ENCODE measurements at regions not wholly inside any gene's neighbourhood (a gene's known extent, or its start where the extent isn't known, plus 50 kb on each side); places are given as distances from the start of the nearest gene placed in this dataset.
"Not testable (repeated sequence)": the region's sequence is repeated elsewhere in the genome, so short reads cannot be mapped to it uniquely, and the experiment has no call there.

DNA sequence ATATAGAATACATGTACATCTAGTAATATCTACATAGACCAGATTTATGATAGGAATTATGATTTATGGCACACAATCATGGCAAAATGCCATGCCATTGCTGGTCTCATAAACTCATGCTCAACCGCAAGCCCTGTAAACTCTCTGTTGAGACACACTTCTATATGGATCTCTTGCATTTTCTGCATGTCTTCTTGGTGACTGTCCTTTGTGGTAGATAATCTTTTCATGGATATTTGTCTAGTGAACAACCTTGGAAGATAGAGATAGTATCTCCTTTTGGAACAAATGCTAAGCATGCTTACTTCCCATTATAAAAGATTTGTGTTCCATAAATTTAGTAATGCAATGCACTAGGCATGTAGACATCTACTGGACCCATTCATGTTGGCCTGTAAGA is 328.0 kb downstream of the NAF1 start:
- DNase-seq, result no peak

DNA sequence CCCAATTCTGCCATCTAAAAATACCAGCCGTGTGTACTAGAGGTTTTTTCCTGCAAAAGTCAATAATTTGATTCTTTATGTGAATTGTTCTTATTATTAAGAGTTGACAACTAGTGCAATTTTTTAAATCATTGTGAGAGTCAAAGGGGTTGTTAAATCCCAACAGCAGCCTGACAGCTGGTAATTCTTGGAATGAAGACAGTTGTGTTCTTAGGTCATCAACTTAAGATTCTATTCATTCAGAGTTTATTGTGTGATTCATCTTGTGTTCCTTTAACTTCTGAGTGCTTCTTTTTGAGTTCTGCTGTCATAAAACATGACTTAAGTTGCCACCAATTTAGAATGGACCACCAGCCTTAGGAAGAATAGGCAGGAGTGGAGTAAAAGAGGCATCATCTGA is 329.0 kb downstream of the NAF1 start:
- DNase-seq, result no peak

DNA sequence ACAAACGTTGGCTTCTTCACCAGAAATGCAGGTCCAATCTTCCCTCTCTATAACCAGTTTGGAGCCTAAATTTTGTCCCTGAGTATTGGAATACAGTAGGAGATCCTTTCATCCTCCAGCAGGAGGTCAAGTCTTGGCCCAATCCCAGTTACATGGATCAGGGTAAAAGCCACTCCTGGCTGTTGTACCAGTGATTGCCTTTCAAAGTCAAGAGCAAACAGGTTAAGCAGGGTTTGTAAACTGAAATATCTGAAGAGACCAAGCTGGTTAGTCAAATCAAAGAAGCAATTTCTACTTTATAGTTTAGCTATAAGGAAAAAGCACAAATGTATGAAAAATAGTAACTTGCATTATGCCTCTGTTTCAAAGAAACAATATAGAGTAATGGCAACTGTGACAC is 329.4 kb downstream of the NAF1 start:
- DNase-seq, result no peak

DNA sequence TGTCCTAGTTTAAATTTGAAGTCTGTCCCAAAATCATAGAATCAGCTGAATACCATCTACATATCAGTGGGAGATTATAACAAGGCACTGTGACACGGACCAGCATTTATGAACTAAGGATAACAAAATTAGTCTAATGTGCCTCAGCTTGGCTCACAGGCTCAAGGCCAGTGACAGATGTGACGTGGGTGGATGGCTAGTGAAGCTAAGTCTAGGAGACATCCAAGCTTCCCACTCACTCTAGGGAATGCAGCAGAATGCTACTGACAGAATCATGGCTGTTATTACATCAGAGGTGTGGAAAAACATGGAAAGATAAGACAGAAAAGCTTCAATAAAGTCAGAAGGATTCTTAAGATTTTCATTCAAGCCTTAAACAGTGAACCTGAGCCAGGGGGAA is 329.9 kb downstream of the NAF1 start:
- DNase-seq, result no peak

DNA sequence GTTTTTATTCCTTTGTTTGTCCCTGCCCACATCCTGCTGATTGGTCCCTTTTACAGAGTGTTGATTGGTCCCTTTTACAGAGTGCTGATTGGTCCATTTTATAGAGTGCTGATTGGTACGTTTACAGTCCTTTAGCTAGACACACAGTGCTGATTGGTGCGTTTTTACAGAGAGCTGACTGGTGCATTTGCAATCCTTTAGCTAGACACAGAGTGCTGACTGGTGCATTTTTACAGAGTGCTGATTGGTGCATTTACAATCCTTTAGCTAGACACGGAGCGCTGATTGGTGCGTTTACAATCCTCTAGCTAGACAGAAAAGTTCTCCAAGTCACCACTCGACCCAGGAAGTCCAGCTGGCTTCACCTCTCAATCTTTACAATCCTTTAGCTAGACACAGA is 330.4 kb downstream of the NAF1 start:
- DNase-seq, result not testable (repeated sequence)

DNA sequence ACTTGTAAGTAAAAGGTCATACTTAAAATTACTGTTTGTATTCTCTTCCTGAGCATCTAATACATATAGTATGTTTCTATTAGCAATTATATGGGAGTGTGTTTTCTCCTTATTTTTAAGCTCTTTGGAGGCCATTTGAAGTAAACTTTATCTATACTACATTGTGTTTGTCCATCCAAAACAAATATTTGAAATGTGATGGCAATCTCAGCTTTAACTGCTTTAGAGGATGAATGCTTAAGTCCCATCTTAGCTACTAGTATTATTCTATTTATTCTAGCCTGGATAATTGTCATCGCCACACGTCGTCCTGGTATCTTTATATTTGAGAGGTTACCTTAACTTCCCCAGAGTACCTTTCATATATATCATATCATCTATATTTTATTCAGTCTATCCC is 335.8 kb downstream of the NAF1 start:
- no peak for DNase-seq

DNA sequence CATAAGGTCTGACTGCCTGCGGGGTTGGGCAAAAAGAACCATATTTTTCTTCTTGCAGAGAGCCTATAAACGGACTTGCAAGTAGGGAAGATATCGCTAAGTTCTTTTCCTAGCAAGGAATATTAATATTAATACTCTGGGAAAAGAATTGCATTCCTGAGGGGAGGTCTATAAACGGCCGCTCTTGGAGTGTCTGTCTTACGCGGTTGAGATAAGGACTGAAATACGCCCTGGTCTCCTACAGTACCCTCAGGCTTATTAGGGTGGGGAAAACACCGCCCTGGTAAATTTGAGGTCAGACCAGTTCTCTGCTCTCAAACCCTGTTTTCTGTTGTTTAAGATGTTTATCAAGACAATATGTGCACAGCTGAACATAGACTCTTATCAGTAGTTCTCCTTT is 349.3 kb downstream of the NAF1 start:
- not testable (repeated sequence) for DNase-seq

DNA sequence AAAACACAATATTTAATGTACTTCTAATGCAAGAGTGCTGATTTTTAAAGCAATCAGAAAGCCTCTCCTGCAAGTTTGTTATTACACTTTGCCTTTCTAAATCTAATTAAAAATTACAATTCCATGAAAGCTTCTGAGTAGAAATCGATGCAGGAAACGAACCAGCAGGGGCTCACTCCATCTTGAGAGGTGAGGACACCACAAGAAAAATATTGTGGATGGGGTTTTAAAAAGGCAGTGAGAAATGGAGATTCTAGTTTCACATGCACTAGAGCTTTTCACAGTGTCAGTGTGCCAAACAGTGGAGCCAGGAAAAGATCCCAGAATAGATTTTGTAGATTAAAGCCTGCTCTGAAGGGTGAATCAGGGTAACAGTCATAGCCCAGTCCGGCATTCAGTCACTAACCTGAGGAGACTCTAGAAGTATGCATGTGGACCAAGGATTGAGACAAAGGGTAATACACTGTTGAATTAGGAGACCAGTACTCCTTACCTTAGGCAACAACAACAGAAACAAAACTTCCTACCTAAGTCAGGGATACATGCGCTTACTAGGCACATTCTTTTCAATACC is 362.3 kb downstream of the NAF1 start:
- no peak for DNase-seq

DNA sequence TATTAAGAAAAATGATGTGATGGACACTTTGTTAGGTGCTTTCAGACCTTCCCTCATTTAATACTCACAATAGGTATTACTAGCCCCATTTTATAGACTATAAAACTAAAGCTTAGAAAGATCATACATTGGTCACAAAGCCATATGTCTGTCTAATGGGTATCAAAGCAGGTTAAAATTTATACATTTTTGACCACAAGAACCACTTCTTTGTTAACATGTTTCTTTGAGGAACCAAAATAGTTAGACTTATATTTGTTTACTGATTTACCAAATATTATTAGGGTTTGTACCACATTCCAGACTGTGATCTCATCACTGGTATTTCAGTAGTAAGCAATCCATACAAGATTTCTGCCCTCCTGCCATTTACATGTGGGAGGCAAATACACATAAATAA is 363.3 kb downstream of the NAF1 start:
- DNase-seq, result no peak

DNA sequence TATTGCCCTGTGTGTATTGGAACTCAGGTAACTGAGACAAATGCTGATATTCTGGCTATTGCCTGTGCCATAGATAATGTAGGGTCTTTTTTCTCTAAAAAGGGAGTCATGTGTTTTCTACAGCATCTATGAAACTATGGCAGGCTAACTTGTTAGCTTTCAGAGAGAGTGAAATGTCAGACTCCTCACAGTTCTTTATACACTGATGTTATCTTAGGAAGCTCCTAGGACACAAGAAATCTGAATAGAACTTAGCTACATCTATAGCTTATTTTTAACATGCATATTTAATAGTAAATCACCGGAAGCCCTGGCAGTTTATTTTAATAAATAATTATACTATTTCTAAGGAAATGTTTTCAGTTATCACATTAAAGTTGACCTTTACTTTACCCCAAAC is 369.6 kb downstream of the NAF1 start:
- no peak for DNase-seq

DNA sequence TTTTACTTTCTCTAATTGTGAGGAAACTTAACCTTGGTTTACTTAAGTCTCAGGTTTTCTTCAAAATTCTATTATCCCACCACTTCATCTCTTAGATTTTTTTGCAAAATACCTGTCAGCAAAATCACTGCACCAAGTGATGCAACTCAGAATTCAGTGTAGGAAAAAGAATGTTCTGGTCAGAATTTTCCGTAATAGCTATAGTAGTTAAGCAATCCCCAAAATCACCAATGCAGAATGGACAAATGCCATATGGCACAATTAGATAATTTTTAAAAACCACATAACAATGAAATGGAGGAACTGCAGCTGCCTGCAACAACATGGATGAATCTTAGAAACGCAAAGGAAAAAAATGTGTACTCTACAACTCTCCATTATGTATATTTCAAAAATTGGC is 373.1 kb downstream of the NAF1 start:
- DNase-seq, result no peak

DNA sequence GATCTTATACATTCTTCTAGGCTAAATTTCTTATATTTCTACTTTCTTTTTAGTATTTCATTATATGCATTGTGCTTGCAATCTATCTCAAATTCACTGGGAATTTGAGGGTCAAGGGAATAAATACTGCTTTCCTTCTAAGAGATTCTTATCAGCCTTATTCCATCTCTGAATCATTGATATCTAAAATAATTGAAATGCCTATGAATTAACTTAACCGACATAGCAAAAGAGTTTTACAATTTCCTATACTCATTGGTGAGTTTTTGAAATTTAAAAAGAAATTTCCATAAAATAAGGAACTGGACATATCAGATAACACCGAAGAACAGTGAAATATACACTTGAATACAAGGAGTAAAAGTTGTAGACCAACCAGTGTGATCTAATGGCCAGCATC is 373.7 kb downstream of the NAF1 start:
- no peak for DNase-seq

DNA sequence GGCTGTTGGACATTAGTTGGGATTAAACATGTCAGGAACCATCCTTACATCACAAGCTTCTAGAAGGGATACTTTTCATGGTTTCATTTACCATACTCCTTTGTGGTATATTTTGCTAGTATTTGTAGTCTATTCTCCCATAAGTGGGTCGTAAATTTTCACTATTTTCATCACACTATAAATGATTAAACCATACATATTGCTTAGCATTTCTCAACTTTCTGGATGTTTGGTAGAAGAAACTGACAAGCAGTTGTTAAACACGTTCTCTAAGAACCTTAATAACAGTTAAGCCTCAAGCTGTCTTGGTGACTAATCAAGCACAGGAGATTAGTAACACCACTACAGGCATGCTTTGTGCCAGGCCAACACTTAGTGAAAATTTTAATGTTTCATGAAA is 375.5 kb downstream of the NAF1 start:
- no peak for DNase-seq

DNA sequence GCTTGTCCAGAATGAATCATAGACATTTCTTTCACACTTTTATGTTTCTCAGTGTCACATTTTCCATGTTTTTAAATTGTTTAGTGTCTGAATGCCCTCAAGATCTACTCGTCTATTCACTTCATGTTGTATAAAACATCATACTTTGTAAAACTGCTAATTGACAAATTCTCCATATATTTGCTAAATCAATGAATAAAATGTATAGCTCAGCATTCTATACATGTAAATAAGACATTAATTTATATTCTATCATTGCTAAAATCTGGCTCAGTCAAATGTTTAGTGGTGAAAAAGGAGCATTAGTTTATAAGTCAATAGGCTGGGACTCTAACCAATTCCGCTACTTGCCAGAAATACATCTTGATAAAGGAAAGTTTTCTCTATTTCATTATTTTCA is 379.6 kb downstream of the NAF1 start:
- DNase-seq, result no peak

DNA sequence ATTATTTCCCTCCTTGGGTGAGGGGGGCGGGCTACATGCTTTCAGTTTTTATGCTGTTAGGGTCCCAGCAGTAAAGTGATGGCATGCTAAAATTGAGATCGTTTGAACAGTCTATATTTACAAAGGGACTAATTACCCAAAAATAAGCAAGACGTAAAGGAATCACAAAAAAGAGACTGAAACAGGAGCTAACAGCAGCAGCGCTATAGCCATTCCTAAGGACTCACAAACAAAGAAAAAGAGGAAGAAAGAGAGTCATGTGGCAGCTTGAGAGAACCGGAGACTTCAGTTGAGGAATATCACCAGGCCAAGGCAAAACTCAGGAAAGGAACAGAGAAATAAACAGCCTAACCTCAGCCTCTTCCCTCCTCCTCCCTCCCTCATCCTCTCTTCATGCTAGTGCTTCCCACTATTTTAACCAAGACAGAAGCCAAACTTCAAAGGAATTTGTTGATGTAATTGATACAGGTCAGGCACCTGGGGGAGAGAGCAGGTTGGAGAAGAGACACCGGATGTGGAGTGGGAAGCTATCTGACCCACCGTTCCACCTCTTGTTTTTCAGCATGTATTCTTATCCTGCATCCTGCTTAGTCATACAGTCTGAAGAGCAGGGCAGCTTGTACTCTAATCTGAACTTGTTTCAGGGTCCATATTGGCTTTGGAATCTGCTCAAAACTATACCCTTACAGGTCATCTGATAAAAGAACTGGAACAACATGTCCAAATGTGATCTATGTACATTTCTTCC is 383.7 kb downstream of the NAF1 start:
- no peak for DNase-seq

DNA sequence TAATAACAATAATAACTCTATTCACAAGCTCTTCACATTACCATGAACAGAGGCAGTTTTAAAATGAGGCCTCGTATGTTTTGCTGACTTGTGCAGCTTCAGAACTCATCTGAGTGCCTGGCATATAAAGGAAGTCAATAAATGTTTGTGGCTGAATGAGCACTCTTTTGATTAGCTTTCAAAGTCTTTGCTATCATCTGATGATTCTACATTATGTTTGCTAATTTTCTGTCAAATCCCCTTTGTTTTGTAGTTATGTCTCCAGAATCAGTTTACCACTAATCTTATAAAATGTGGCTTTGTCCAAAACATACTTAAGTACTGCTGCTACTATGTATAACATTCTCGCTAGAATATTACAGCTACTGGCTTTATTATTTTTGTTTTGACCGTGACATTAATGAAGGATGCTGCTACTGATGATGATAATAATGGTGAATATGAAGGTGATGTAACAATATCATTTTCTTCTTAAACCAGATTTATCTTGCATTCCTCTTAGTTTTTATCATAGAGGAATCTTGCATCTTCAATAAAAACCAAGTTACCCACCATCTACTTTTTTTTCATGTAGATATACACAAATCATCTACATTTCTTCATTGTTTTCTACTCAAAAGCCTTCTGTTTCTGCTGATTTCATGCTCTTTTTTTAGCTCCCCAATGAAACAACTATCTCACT is 384.5 kb downstream of the NAF1 start:
- no peak for DNase-seq

DNA sequence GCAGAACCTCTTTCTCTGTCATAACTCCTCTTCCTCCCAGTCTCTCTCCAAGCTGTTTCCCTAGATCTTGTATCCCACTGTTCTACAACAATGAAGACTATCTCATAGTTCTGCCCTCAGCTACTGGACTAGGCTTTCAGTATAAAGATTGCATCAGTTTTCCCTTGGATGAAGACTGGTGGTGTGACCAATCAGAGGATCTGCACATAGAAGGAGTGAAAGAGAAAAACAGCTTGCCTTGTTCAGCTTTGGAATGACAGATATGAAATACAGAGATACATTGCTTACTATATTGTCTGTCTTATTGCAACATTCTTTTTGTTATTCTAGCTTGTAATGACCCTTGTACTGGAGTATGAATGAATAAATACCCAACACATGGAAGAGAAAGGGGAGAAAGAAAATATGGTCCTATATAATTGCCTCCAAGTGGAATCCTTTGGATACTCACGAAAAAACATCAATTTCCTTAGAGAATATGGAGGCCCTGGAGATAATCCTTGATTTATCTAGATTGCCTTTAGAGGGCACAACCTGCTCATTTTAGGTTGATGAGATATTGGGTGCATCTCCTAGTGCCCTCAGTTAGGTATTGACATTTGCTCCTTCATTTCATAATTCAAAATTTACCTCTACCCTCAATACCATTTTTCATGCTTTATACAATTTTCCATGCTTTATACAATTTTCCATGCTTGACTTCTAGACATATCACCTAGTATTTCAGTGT is 395.8 kb downstream of the NAF1 start:
- no peak for DNase-seq

DNA sequence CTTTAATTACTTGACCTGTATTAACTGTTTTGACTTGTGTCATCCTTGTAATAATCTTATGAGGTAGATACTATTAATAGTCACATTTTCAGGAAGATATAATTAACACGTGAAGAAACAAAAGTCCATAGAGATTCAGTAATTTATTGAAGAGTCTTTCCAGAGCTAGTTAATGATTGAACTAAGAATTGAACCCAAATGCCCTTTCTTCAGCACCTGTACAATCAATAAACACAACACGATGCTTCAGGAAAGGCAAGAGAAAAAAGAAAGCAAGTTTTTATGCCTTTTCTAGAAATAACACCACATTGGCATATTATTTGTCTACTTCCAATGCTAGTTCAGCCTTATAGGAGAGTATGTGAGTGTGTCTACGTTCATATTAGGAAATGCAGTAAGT is 399.6 kb downstream of the NAF1 start:
- no peak for DNase-seq

DNA sequence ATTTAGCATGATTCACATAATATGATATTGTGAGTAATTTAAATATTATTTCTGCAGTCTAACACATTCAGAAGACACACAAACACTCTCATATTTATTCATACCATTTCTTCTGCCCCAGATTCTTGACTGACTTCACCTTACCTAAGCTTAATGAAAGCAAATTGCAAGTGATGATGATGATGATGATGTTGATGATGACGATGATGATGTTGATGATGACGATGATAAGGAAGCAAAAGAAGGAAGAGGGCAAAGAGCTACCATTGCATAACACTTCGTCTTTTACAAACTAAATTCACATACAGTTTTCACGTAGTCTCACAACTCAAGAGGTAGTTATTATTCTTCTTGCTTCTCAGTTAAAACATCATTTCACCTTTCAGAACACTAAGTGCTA is 404.7 kb downstream of the NAF1 start:
- DNase-seq, result no peak

DNA sequence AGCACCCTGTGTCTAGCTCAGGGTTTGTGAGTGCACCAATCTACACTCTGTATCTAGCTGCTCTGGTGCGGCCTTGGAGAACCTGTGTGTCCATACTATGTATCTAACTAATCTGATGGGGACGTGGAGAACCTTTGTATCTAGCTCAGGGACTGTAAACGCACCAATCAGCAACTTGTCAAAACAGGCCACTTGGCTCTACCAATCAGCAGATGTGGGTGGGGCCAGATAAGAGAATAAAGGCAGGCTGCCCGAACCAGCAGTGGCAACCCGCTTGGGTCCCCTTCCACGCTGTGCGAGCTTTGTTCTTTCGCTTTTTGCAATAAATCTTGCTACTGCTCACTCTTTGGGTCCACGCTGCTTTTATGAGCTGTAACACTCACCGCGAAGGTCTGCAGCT is 426.5 kb downstream of the NAF1 start:
- DNase-seq, result not testable (repeated sequence)

DNA sequence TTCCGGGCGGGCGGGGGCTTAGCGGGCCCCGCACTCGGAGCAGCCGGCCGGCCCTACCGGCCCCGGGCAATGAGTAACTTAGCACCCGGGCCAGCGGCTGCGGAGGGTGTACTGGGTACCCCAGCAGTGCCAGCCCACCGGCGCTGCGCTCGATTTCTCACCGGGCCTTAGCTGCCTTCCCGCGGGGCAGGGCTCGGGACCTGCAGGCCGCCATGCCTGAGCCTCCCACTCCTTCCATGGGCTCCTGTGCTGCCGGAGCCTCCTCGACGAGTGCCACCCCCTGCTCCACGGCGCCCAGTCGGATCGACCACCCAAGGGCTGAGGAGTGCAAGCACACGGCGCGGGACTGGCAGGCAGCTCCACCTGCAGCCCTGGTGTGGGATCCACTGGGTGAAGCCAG is 427.1 kb downstream of the NAF1 start:
- not testable (repeated sequence) for DNase-seq

DNA sequence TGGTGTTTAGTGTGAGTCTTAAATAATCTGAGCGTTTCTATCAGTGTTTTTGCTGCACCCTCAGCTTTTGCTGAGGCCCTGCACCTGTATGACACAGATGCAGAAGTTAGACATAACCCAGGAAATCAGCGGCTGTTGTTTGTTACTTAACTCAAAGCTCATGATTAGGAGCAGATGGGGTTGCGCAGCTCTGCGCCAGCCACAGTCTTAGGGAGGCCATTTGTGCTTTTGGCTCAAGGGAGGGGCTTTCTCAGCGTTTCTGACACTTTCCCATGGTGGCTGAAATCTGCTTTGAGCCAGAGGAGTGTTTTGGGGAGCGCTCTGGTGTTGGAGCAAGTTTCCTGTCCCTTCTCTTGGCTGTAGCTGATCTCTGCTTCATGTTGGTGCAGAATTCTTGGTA is 433.8 kb downstream of the NAF1 start:
- DNase-seq, result no peak

DNA sequence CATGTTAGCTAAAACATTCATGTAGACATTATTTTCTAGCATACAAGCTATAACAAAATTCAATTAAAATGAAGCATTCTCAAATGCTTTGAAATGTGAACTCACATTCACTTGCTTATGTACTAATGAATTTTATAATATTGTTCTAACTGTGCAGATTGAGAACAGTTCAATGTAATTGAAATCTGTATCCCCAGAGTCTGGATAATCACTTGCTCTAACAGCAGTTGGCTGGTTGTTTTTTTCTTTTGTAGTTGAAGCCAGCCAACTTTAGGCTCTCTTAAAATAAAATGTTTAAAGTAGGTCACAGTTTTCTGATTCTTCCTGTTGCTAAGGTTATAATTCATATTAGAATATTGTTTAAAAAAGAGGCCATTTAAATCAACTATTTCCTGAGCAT is 438.9 kb downstream of the NAF1 start:
- DNase-seq, result no peak

DNA sequence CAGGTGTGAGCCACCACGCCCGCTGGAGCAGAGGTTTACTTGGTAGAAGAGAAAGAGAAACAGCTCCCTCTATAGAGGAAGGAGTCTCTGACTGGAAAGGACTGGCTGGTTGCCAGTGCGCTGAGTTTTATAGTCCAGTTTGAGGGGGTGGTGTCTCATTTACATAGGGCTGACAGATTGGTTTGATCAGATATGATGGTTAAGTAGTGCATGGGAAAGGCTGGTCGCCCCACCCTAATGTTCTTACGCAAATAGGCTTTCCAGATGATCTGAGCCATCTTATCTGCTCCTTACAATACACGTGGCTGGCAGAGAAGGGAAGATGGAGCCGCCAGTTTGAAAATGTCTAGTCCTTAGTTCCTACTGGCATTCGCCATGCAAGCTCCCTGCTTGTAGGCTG is 439.5 kb downstream of the NAF1 start:
- DNase-seq, result no peak
